NOMO-1 treated with DMSO at 0.1 percent for 48 hours (cell line): ENCODE measurements at regions not wholly inside any gene's neighbourhood (a gene's known extent, or its start where the extent isn't known, plus 50 kb on each side); places are given as distances from the start of the nearest gene placed in this dataset.
"Not testable (repeated sequence)": the region's sequence is repeated elsewhere in the genome, so short reads cannot be mapped to it uniquely, and the experiment has no call there.

Source experiments
- DNase-seq: peaks from one replicate; lab custom pipeline; 2025; ENCODE audit not compliant: unreplicated experiment; lab: John Stamatoyannopoulos, UW

DNA sequence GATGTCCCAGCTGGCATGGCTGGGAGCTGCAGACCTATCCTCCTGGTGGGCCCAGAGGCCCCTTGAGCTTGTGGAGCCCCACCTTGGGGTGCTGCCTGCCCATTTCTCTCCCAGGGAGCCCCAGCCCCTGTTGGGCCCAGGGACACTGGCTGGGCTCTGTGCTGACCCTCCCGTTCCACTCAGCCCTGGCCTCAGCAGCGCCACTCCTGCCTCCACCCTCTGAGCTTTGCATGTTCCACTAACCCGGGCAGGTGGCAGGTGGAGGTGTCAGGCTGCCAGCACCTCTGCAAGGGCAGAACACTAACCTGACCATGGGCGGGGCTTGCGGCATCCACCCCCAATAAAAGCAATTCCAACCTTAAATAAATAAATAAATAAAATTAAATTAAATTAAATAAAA lies 299.2 kb downstream of the LRIG3 start:
- DNase-seq, result no peak

DNA sequence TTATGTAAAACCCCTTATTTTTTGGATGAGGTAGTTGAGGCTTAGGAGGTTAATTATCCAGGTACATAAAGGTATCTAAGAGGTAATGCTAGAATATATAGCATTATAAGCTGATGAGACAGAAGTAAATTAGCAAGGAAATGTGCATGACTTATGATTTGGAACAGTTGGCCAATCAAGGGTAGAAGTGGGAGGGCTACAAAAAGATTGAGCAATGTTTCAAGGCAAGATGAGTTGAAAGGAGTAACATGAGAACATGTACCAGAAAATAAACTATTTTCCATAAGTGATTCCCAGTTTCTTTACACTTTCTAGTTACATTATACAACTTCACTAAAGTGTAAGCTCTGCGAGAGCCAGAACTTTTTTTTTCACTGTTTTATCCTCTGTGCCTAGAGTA lies 290.9 kb downstream of the LRIG3 start:
- DNase-seq, result no peak

DNA sequence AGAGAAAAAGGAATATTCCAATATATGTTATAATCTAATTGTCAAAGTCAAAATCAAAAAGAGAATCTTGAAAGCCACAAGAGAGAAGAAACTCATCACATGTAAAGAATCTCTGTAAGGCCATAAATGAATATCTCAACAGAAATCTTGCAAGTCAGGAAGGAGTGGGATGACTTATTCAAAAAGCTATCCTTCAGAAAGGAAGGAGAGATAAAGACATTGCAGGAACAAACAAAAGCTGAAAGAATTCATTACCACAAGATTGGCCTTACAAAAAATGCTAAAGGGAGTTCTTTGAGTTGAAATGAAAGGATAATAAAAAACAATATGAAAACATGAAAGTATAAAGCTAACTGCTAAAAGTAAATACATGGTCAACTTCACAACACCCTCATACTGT lies 286.8 kb downstream of the LRIG3 start:
- DNase-seq, result no peak

DNA sequence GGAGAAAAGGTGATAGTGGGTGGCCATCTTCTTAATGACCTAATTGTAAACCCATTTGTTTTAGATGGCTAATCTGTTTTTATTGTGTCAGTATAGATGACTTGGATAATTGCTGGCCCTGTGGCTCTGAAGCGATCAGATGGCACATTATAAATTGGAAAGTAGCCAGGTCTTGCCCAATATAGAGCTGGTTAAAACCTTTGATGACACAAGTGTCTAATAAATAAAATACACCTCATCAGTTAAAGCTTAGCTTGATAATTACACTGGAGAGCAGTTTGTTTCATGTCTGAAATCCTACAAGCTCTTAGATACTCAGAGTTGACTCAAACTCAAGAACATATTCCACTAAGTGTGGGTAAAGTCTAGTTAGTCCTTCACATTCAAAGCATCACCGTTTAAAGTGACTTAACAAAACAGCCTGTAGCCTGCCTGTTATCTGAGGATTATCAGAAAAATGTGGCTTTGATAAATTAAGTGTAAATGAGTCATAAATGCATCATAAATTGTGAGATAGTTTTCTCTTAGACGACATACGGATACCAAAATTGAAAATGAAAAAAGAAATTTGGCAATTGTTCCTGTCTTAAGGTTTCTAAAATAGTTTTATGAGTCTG lies 280.9 kb downstream of the LRIG3 start:
- no peak for DNase-seq

DNA sequence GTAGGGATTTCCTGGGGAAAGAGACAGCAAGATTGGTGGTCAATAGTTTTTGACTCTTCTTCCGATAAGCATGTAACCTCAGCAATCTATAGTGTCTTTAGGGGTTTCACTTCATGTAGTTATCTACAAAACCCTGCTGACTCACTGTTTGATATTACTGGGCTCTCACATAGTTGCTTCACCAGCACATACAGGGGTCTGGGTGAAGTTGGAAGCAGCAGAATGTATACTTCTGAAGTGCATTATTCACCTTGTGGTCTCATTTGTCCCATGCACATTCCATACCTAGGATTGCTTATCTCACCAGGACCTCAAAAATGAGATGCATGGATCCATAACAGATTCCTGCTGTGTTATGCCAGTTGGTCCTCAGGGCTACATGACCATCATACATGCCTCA lies 280.0 kb downstream of the LRIG3 start:
- no peak for DNase-seq

DNA sequence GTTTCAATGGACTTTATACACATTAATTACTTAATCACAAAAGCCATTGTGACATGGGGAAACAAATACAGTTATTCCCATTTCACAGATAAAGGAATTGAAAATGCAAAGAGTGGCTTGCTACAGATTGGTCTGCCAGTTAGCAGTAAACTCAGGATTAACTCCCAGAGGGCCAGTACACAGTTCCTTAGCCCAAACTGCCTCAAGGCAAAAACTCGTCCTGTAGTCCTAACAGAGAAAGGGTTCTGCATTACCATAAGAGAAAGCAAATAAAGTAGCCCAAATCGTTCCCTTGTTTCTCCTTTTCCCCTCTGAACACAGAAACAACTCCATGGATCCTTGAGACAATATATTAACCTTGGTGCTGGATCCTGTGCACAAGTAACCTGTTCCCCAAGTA lies 274.4 kb downstream of the LRIG3 start:
- DNase-seq, result no peak

DNA sequence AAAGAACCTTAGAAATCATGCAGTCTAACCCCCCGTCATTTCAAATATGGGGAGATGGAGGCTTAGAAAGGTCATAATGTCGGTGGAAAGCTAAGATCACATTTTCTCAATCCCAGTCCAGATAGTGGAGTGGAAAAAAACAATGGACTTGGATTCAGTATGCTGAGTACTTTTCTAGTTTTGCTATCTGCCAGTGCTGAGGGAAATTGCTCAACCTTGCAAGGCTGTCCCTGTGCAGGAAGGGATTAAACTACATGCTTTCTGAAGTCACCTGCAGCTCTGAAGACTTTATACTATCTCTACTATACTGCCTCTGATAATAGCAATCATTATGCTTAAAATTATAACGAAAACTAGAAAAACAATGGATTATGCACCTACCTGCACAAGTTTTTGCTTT lies 272.8 kb downstream of the LRIG3 start:
- DNase-seq, result no peak

DNA sequence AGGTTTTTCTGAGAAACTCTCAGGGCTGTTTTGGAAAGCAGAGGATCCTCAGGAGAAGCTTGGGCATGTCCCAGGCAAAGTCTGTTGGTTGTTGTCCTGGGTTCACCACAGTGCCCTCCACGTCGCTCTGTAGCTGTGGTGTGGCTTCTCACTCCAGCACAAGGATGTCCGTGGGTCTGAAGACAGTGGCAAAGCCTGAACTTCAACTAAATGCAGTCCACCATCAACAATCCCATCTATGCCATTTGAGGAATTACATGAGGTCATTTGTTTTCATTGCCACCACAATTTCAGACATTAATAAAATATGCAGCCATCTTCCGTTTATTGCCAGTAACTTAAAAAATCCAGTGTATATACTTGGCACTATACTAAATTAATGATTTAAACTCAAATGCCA lies 272.1 kb downstream of the LRIG3 start:
- no peak for DNase-seq

DNA sequence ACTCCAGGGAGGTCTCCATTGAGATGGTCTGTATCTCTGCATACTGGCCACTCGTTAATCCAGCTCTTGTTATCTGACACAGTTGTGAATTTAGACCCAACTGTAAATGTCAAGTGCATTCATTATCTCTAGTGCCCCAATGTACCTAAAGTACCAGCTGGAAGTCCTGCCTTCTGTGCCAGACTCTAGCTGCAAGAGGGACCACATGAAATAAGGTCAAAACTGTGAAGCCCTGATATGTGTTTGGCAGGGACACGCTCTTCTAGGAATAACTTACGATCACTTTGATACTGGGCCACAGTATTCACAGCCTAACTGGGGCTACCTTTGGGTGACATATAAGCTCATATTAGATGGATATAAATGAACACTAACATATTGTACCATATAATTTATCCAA lies 268.5 kb downstream of the LRIG3 start:
- DNase-seq, result no peak

DNA sequence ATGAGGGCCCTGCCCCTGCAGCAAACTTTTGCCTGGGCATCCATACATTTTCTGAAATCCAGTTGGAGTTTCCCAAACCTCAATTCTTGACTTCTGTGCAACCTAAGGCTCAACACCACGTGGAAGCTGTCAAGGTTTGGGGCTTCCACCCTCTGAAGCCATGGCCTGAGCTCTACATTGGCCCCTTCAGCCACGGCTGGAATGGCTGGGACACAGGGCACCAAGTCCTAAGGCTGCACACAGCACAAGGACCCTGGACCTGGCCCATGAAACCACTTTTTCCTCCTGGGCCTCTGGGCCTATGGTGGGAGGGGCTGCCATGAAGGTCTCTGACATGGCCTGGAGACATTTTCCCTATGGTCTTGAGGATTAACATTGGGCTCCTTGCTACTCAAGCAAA lies 266.3 kb downstream of the LRIG3 start:
- DNase-seq, result no peak

DNA sequence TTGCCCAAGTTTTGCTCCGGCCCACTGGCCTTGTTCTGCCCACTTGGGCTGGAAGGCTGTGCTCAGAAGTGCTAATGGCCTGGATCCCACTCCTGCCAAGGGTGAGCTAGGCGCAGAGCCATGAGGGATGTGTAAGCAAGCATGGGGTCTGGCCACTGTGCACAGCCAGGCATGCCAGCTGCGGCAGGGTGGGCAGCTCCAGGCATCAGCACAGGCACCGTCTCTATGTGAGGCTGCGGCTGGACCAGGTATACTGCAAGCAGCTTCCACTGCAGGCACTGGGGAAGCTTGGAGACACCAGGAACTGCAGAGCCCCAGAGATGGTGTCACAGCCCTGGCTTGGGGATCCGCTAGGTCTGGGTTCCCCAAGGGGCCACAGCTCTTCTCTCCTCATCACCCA lies 264.9 kb downstream of the LRIG3 start:
- DNase-seq, result no peak

DNA sequence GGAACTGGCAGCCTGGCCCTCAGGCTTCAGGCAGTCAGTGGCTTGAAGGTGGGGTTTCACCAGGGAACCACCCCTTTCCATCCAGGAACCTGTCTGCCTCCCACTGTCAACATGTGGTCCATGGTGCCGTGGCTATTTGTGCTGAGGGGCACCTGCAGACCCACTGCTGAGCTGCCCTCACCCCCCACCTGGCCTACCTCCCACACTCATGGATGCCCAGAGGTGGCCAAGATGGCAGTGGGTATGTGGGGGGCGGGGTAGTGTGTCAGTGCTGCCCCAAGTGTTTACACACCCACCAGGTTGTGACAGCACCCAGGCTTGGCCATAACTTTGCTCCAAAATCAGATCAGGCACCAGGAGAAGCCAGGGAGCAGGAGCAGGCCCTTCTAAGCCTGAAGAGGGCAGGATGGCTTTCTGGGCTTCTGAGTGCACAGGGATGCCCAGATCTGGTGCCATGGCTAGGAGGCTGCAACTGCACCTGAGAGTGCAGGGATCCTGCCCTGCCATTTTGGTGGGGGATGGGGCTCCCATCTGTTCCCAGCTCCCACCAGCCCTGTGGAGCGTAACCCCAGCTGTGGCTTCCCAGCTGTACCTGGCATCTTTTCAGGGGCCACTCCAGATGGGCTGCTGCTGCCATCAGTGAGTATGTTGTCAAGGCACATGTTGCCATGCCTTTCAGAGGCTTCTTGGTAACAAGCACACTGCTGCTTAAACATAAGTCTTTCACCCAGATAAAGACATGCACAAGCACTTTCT lies 263.9 kb downstream of the LRIG3 start:
- DNase-seq, result no peak

DNA sequence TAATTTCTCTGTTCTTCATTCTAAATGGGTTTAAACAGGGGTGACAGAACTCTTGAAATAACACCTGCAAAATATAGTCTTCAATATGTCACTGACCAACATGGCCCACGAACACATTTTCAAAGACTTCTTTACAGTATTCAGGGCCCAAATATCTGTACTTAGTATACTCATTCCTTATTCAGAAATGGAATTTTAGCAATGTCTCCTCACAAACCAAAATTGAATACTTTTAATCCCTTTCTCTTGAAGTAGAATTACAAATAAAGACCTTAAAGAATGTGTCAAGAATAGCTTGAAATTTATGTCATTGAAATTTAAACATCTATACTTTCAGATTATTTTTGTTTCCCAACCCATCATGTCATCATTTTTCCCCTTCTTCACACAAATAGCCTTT lies 263.1 kb downstream of the LRIG3 start:
- no peak for DNase-seq

DNA sequence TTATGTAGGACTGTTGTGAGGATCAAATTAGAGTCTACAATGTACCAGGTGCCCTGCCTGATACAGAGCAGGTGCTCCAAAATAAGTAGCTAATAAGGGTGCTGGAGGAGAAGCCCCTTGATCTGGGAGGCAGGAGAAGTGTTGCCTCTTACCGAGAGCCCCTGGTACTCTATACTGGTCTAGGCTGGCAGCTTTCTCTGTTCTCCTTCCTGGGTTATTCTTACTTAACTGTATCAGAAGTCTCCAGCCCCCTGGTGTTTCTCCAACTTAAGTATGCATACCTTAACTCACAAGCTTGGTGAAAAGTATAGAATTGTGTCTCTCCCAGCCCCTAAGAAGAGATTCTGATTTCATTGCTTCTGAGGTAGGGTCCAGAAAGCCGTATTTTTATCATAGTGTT lies 254.9 kb downstream of the LRIG3 start:
- DNase-seq, result no peak

DNA sequence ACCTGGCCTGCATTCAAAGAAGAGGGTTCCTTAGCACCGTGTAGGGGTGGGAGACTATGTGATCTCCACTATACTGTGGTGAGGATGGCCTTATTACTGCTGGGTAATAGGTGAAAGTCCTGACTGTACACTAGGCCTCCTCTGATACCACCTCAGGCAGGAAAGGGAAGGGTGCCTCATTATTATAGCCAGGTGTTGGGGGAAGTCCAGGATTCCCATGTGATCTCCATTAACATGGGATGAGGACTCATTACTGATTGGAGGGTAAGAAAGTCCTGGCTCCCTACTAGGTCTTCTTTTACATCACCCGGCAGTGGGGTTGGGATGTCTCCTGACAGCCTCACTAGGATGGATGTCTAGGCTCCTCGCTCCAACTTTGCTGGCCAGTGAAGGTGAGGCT lies 252.1 kb downstream of the LRIG3 start:
- no peak for DNase-seq

DNA sequence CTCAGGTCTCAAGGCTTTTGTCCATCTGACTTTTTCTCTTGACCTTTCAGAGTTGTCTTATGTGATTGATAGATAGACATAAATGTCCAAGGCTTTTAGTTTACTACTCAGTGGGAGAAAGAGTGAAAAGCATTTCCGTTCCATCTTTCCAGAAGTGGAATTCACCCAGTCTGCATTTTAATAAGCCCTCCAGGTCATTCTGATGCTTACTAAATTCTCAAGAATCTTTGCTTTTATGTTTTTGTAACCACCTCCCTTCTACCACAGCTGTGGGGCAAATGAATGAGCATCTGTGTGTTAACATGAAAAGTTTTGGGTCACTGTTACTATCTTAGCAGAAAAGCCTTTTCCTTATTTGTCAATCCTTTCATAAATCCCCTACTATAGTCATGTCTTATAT lies 251.4 kb downstream of the LRIG3 start:
- DNase-seq, result no peak

DNA sequence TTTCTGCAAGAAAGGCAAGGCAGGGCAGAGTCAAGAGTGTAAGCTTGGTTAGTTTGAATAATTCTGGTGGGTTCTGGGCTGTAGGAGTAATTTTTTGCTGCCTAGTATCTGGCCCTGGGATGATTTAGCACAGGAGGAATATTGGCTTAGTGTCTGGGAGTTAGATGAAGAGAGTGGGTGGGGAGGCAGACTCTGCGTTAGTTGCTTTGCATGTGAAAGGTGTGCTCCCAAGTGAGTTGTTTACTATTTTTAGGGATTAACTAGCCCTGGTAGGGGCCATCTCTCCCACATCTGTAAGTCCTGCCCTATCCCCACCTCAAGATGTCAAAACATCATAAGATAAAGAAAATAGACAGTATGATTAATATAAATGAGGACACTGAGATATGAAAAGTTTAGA lies 249.7 kb downstream of the LRIG3 start:
- DNase-seq, result no peak

DNA sequence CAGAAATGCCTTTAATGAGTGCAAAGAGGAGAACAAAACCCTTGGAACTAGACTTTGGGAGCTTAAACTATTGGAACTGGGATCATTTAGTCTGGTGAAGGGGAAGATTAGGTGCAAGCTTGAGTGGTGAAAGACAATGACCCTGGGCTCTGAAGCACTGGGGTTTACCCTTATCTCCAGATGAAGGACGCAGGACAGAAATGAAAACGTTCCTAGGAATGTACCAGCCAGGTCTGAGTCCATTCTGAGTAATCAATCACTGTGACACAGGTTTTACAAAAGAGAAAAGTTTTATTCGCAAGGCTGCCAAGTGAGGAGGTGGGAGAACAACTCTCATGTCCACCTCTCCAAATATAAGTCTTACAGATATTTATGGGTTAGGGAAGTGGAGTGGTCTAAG lies 249.1 kb downstream of the LRIG3 start:
- no peak for DNase-seq

DNA sequence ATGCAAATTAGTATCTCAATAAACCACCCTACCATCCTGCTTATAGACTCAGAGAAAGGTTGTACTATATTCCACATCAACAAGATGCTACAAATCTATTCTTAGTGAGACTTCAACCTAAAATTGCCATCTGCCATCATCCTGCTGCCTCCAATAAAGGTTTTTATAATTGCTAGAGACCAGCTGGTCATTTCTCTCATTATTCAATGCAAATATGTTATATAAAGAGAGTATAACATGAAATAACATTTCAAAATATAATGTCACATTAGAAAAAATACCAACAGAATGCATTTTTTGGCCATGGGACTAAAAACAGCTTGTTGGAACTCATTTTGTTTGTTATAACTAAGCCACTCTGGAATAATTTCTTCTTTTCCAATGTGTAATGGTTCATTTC lies 247.3 kb downstream of the LRIG3 start:
- DNase-seq, result no peak

DNA sequence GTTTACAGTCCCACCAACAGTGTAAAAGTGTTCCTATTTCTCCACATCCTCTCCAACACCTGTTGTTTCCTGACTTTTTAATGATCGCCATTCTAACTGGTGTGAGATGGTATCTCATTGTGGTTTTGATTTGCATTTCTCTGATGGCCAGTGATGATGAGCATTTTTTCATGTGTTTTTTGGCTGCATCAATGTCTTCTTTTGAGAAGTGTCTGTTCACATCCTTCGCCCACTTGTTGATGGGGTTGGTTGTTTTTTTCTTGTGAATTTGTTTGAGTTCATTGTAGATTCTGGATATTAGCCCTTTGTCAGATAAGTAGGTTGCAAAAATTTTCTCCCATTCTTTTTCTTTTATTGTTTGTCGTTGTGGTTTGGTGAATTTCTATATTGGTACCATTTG lies 242.5 kb downstream of the LRIG3 start:
- not testable (repeated sequence) for DNase-seq

DNA sequence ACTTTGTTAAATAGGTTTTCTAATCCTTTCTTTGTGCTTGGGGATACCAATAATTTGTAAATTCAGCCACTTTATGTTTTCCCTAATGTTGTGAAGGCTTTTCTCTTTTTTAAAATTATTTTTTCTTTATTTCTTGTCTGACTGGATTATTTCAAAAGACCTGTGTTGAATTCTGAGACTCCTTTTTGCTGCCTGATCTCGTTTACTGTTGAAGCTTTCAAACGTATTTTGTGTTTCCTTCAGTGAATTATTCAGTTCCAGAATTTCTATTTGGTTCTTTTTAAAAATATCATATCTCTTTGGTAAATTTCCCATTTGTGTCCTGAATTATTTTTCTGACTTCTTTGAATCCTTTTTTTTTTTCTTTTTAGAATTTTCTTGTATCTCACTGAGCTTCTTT lies 241.6 kb downstream of the LRIG3 start:
- no peak for DNase-seq

DNA sequence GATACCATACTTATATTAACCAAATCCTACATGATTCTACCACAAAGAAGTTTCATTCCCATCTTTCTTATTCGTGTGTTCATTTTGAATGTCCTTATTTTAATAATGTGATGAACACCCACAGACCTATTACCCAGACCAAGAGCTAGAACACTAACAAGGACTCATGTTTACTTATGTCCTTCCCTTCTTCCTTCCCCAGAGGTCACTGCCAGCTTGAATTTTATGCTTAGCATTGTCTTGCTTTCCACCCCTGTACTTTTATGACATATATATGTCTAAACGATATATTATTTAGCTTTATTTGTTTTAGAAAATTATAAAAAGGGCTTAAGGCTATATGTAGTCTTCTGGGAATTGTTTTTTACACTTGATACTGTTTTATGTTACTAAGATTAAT lies 238.6 kb downstream of the LRIG3 start:
- DNase-seq, result no peak

DNA sequence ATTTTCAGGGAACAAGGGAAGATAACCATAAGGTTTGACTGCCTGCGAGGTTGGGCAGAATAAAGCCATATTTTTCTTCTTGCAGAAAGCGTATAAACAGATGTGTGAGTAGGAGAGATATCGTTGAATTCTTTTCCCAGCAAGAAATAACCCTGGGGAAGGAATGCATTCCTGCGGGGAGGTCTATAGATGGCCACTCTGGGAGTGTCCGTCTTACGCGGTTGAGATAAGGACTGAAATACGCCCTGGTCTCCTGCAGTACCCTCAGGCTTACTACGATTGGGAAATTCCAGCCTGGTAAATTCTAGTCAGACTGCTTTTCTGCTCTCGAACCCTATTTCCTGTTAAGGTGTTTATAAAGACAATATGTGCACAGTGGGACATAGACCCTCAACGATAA lies 225.0 kb downstream of the LRIG3 start:
- no peak for DNase-seq
